ENCODE measurements at regions not wholly inside any gene's neighbourhood (a gene's known extent, or its start where the extent isn't known, plus 50 kb on each side); places are given as distances from the start of the nearest gene placed in this dataset.

- TF ChIP-seq EZH2 (IDR thresholded peaks at IDR 0.05) (no peak), POLR2AphosphoS5 (IDR thresholded peaks at IDR 0.05; ENCODE audit: borderline replicate concordance, low read depth, low read length) (no peak)
Measured at GRCh38 chr20:6471110-6471647, 296.3 kb upstream of the BMP2 start.
